Activated B cell treated with CpG ODN at 0.5 μM for 24 hours (primary cell): ENCODE measurements at regions not wholly inside any gene's neighbourhood (a gene's known extent, or its start where the extent isn't known, plus 50 kb on each side); places are given as distances from the start of the nearest gene placed in this dataset.

Experiments
- ATAC-seq: fragments of 200-7000 bp; cut with Tn5 transposase; one replicate; pipeline ENCODE4 v1.10.0; 2021; ENCODE audit warnings: low read depth, mild to moderate bottlenecking, moderate library complexity
- CTCF ChIA-PET: fragments of 350-600 bp; sonication (Branson Sonifier 250); formaldehyde crosslinking; loops from one replicate; lab custom pipeline; 2021; ENCODE audit warnings: antibody characterized with exemption; lab: Charles Lee
- POLR2A ChIA-PET: fragments of 350-600 bp; sonication (Branson Sonifier 250); formaldehyde crosslinking; loops from one replicate; lab custom pipeline; 2021; ENCODE audit warnings: antibody characterized with exemption; lab: Charles Lee
- DNase-seq: peaks from one replicate; pipeline ENCODE4 v3.0.0; 2022
- H3K27ac Mint-ChIP-seq: one replicate; pipeline ENCODE4 v1.8.0; 2020; ENCODE audit warnings: mixed read lengths
- H3K27me3 Mint-ChIP-seq: one replicate; pipeline ENCODE4 v1.8.0; 2021; ENCODE audit warnings: mixed read lengths
- H3K36me3 Mint-ChIP-seq: one replicate; pipeline ENCODE4 v1.8.0; 2021; ENCODE audit warnings: low read depth, mixed read lengths
- H3K4me1 Mint-ChIP-seq: one replicate; pipeline ENCODE4 v1.8.0; 2021; ENCODE audit warnings: mixed read lengths
- H3K4me3 Mint-ChIP-seq: one replicate; pipeline ENCODE4 v1.8.0; 2020; ENCODE audit warnings: mild to moderate bottlenecking, mixed read lengths
- H3K9me3 Mint-ChIP-seq: one replicate; pipeline ENCODE4 v1.8.0; 2020; ENCODE audit warnings: mixed read lengths
- intact Hi-C: fragments of 100-400 bp; cut with micrococcal nuclease; formaldehyde crosslinking; loops from one replicate; pipeline ENCODE4 v1.15.1; 2024
- TF ChIP-seq, protein P1 (sequence below): fragments of 200-600 bp; IDR thresholded peaks from one replicate; pipeline ENCODE4 v1.8.0; 2022; ENCODE audit warnings: antibody characterized with exemption, mild to moderate bottlenecking

DNA sequence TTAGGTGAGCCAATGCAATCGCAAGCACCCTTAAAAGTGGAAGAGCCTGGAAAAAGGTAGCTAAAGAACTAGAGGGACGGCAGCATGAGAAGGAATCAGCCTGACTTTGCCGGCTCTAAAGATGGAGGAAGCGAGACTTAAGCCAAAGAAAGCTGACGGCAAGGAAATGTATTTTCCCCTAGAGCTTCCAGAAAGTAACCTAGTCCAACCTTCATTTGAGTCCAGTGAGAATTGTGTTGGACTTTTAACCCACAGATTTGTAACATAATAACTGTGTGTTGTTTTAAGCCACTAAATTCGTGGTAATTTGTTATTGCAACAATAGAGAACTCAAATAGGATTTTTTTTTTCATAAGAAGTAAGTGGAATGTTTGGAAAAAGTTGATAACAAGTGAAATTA lies 212.7 kb upstream of the C1QTNF7 start:
- POLR2A ChIA-PET, result no interaction called here
- Mint-ChIP-seq H3K27ac (no peak overlapping the region), H3K9me3 (no peaks in the 10 kb centered on the region), H3K36me3 (no peaks in the 10 kb centered on the region), H3K4me3 (no peak overlapping the region), H3K4me1 (no peaks in the 10 kb centered on the region), H3K27me3 (no peaks in the 10 kb centered on the region)
- CTCF ChIA-PET, result no interaction called here
- TF ChIP-seq, protein P1, sequence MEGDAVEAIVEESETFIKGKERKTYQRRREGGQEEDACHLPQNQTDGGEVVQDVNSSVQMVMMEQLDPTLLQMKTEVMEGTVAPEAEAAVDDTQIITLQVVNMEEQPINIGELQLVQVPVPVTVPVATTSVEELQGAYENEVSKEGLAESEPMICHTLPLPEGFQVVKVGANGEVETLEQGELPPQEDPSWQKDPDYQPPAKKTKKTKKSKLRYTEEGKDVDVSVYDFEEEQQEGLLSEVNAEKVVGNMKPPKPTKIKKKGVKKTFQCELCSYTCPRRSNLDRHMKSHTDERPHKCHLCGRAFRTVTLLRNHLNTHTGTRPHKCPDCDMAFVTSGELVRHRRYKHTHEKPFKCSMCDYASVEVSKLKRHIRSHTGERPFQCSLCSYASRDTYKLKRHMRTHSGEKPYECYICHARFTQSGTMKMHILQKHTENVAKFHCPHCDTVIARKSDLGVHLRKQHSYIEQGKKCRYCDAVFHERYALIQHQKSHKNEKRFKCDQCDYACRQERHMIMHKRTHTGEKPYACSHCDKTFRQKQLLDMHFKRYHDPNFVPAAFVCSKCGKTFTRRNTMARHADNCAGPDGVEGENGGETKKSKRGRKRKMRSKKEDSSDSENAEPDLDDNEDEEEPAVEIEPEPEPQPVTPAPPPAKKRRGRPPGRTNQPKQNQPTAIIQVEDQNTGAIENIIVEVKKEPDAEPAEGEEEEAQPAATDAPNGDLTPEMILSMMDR, result no peak
- no peak for ATAC-seq
- DNase-seq, result no peak
- intact Hi-C loops, result no loop called here

DNA sequence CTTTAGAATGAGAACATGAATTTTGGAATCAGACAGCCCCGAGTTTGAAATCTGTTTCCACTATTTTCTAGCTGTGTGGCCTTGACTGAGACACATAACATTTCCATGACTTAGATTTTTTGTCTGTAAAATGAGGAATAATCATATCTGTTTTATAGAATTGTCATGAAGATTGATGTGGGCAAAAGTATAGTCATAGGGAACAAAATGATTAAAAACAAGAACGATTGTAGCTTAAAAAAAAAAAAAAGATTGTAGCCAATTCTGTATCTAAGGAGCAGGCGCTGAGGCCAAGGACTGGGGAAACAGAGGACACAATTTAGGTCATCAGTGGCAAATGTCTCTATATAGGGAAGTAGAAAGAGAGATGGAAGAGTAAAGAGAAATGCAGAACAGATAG lies 201.6 kb upstream of the C1QTNF7 start:
- POLR2A ChIA-PET, result no interaction called here
- CTCF ChIA-PET, result no interaction called here
- no peak for ATAC-seq

DNA sequence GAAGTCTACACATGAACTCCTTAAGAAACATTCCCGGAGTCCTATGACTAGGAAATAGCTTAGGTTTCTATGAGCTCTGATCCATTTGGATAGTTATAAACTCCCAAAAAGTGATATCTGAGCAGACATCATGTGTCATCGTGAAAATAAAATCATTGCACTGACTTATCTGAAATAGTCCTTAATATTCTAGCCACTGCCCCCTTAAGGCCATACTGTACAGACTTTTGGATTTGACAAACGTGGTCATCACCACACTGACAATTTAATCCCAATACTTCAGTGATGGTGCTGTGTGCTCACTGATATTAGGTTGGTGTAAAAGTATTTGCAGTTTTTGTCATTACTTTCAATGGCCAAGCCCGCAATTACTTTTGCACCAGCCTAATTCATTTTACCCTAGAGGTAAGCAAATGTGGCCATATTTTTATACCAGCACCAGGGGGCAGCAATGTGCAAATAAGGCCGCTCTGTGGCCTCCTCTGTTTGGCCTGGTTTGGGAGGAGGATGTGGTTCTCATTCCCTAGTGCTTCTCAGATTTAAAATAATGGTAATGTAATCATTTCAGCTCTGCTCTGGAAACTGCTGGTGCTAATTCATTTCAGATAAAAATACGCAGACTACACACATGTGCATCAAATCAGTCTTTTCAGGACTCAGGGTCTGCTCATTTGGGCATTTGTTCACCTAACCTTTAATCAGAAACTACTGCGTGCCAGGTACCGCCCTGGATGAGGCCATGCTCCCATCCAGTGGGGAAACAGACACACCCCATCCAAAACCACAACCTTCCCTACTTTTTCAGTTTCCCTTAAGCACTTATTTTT lies 196.4 kb upstream of the C1QTNF7 start:
- peak; percentile 24 for DNase-seq
- ChIA-PET CTCF (interaction anchor here (0.7 to 11.2 kb wide), 6 partner anchors 23 to 1577 kb away, joined by 3 to 92 read pairs (median 4); no protein-coding TSS in a partner anchor), POLR2A (no interaction called here)
- TF ChIP-seq, protein P1, result peak; percentile 70
- no peak overlapping the region for H3K4me3 Mint-ChIP-seq
- no peaks in the 10 kb centered on the region for H3K9me3 Mint-ChIP-seq
- peaks cover 21% of the 10 kb centered on the region for H3K4me1 Mint-ChIP-seq
- peak; percentile 79 for ATAC-seq
- H3K36me3 Mint-ChIP-seq, result no peaks in the 10 kb centered on the region
- H3K27ac Mint-ChIP-seq, result no peak overlapping the region
- peaks cover 2% of the 10 kb centered on the region for H3K27me3 Mint-ChIP-seq
- intact Hi-C loops, result loop anchor here (1.0 kb wide), 5 partner anchors 165 to 1575 kb away; no protein-coding TSS in a partner anchor

More for the DNA sequence above, 201.6 kb upstream of the C1QTNF7 start:
- Mint-ChIP-seq H3K27ac (no peak overlapping the region), H3K36me3 (no peaks in the 10 kb centered on the region), H3K9me3 (no peaks in the 10 kb centered on the region), H3K27me3 (no peaks in the 10 kb centered on the region), H3K4me3 (no peak overlapping the region), H3K4me1 (no peaks in the 10 kb centered on the region)
- TF ChIP-seq, protein P1, result no peak
- DNase-seq, result no peak
- intact Hi-C loops, result no loop called here

DNA sequence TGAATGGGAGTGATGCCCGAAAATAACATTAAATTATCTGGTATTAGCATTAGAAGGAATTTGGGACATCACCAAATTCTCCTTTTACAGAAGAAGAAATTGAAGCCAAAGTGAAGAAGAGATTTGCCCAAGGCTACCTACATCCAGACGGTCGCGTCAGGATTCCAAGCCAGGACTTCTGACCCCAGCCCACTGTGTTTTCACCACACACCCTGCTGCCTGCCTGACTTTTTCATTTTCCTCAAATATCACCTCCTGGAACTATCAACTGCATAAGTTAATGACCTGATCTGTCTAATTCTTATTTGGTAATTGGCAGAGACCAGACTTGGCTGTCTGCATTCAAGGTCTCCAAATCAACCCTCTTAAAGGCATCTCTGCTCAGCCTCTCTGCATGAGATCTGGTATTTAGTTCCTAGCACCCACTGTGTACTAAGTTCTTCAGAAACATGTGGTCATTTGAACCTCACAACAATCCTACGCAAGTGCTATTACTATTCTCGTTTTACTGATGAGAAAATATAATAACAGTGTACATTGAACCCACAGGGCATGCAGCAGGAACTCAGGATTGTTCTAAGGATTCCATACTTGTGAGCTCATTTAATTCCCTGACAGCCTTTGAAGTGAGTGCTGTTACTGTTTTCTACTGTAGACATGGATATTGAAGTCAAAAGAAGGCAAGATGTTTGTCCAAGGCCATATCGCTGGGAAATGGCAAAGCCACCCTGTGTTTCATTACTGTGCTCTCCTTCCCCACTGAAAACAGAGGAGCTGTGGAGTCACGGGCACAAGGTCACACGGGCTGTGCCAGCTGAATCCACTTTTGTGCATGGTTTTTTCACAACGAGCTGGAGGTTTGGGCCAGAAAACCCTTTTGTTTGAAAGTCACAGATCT lies 195.2 kb upstream of the C1QTNF7 start:
- TF ChIP-seq, protein P1, result no peak
- ChIA-PET POLR2A (no interaction called here), CTCF (interaction anchor here (0.9 to 11.2 kb wide), 8 partner anchors 9 to 1578 kb away, joined by 3 to 92 read pairs (median 4); no protein-coding TSS in a partner anchor)
- no peak overlapping the region for H3K27ac Mint-ChIP-seq
- no peak for ATAC-seq
- no peaks in the 10 kb centered on the region for H3K9me3 Mint-ChIP-seq
- H3K36me3 Mint-ChIP-seq, result no peaks in the 10 kb centered on the region
- H3K4me3 Mint-ChIP-seq, result no peak overlapping the region
- H3K27me3 Mint-ChIP-seq, result peaks cover 2% of the 10 kb centered on the region
- H3K4me1 Mint-ChIP-seq, result peaks cover 21% of the 10 kb centered on the region
- intact Hi-C loops, result no loop called here
- DNase-seq, result no peak

DNA sequence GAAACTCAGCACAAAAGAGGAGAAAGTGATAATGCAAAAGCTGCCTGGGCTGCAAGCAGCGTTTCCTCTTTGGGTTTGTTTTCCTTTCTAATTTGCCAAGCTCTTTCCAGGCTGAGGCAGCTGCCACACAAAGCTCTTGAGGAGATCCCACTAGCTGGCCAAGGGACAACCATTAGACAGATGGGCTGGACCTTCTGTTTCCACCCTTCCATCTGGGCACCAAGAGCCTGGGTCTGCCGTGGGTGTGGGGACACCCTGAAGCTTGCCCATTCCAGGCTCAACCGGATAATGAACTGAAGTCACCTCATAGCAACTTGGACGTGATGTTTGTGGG lies 194.6 kb upstream of the C1QTNF7 start:
- CTCF ChIA-PET, result interaction anchor here (0.9 to 11.2 kb wide), 7 partner anchors 8 to 418 kb away, joined by 3 to 92 read pairs (median 3); no protein-coding TSS in a partner anchor
- peaks cover 2% of the 10 kb centered on the region for H3K27me3 Mint-ChIP-seq
- no peaks in the 10 kb centered on the region for H3K36me3 Mint-ChIP-seq
- TF ChIP-seq, protein P1, result no peak
- POLR2A ChIA-PET, result no interaction called here
- DNase-seq (no peak), ATAC-seq (no peak)
- no peaks in the 10 kb centered on the region for H3K9me3 Mint-ChIP-seq
- H3K4me3 Mint-ChIP-seq, result peak overlapping the region; percentile 28
- intact Hi-C loops, result no loop called here
- H3K27ac Mint-ChIP-seq, result peak overlapping the region; percentile 42
- peaks cover 21% of the 10 kb centered on the region for H3K4me1 Mint-ChIP-seq
